Femur (tissue), 1 donor: ENCODE measurements at regions not wholly inside any gene's neighbourhood (a gene's known extent, or its start where the extent isn't known, plus 50 kb on each side); places are given as distances from the start of the nearest gene placed in this dataset.
"Not testable (repeated sequence)": the region's sequence is repeated elsewhere in the genome, so short reads cannot be mapped to it uniquely, and the experiment has no call there.

Source experiments
- DNase-seq: peaks from one replicate; pipeline ENCODE4 v3.0.0-alpha.2; 2017

- DNase-seq: no peak
Observed at GRCh38 chr9:42378418-42378815, 195.0 kb downstream of the SPATA31A6 start.

- DNase-seq: not testable (repeated sequence)
Observed at GRCh38 chr9:42379602-42380001, 196.1 kb downstream of the SPATA31A6 start.

GRCh38 chr9:42384585-42384984 lies 201.1 kb downstream of the SPATA31A6 start:
- not testable (repeated sequence) for DNase-seq

GRCh38 chr9:42385574-42386120 lies 202.2 kb downstream of the SPATA31A6 start:
- not testable (repeated sequence) for DNase-seq

- no peak for DNase-seq
Observed at GRCh38 chr9:42386477-42386876, 203.0 kb downstream of the SPATA31A6 start.

- DNase-seq: no peak
Observed at GRCh38 chr9:42388146-42388690, 204.8 kb downstream of the SPATA31A6 start.

GRCh38 chr9:42388846-42389245 lies 205.4 kb downstream of the SPATA31A6 start:
- no peak for DNase-seq

GRCh38 chr9:42392773-42393455 lies 209.5 kb downstream of the SPATA31A6 start:
- not testable (repeated sequence) for DNase-seq

- DNase-seq: no peak
Observed at GRCh38 chr9:42396318-42396717, 212.9 kb downstream of the SPATA31A6 start.

- not testable (repeated sequence) for DNase-seq
Observed at GRCh38 chr9:42397336-42397735, 213.9 kb downstream of the SPATA31A6 start.

- not testable (repeated sequence) for DNase-seq
Observed at GRCh38 chr9:42402919-42403318, 219.5 kb downstream of the SPATA31A6 start.

GRCh38 chr9:42409581-42409980 lies 226.1 kb downstream of the SPATA31A6 start:
- not testable (repeated sequence) for DNase-seq

- DNase-seq: not testable (repeated sequence)
Observed at GRCh38 chr9:42412354-42412753, 228.9 kb downstream of the SPATA31A6 start.

- DNase-seq: not testable (repeated sequence)
Observed at GRCh38 chr9:42414865-42415264, 231.4 kb downstream of the SPATA31A6 start.

GRCh38 chr9:42419652-42420051 lies 236.2 kb downstream of the SPATA31A6 start:
- not testable (repeated sequence) for DNase-seq

GRCh38 chr9:42420324-42420723 lies 236.9 kb downstream of the SPATA31A6 start:
- DNase-seq: not testable (repeated sequence)

- DNase-seq: not testable (repeated sequence)
Observed at GRCh38 chr9:42421630-42422029, 238.2 kb downstream of the SPATA31A6 start.

- DNase-seq: not testable (repeated sequence)
Observed at GRCh38 chr9:42430674-42431615, 247.5 kb downstream of the SPATA31A6 start.

GRCh38 chr9:42431616-42432010 lies 248.2 kb downstream of the SPATA31A6 start:
- DNase-seq: not testable (repeated sequence)

GRCh38 chr9:42434844-42435714 lies 251.6 kb downstream of the SPATA31A6 start:
- DNase-seq: not testable (repeated sequence)

- DNase-seq: not testable (repeated sequence)
Observed at GRCh38 chr9:42435715-42436342, 252.4 kb downstream of the SPATA31A6 start.
